HS-5 (cell line): ENCODE measurements at regions not wholly inside any gene's neighbourhood (a gene's known extent, or its start where the extent isn't known, plus 50 kb on each side); places are given as distances from the start of the nearest gene placed in this dataset.
"Not testable (repeated sequence)": the region's sequence is repeated elsewhere in the genome, so short reads cannot be mapped to it uniquely, and the experiment has no call there.

Experiments used
- DNase-seq: peaks from one replicate; pipeline ENCODE4 v3.0.0-alpha.2; 2012; ENCODE audit warnings: low read depth

- no peak for DNase-seq
These were observed 547.2 kb upstream of the TMEFF2 start for GRCh38 chr2:192741889-192742288.

GRCh38 chr2:192735447-192735846 is 540.7 kb upstream of the TMEFF2 start:
- DNase-seq = no peak

GRCh38 chr2:192729369-192729768 is 534.6 kb upstream of the TMEFF2 start:
- DNase-seq = no peak

GRCh38 chr2:192725991-192726390 is 531.3 kb upstream of the TMEFF2 start:
- no peak for DNase-seq

- DNase-seq = no peak
These were observed 524.9 kb upstream of the TMEFF2 start for GRCh38 chr2:192719629-192720028.

GRCh38 chr2:192718340-192718739 is 523.6 kb upstream of the TMEFF2 start:
- no peak for DNase-seq

- DNase-seq = peak; percentile 18
These were observed 506.2 kb upstream of the TMEFF2 start for GRCh38 chr2:192700934-192701333.

- no peak for DNase-seq
These were observed 503.1 kb upstream of the TMEFF2 start for GRCh38 chr2:192697880-192698279.

- DNase-seq = no peak
These were observed 502.1 kb upstream of the TMEFF2 start for GRCh38 chr2:192696857-192697256.

- no peak for DNase-seq
These were observed 492.3 kb upstream of the TMEFF2 start for GRCh38 chr2:192687015-192687414.

GRCh38 chr2:192682511-192682910 is 487.8 kb upstream of the TMEFF2 start:
- not testable (repeated sequence) for DNase-seq

GRCh38 chr2:192675681-192676080 is 480.9 kb upstream of the TMEFF2 start:
- DNase-seq = no peak

- peak; percentile 10 for DNase-seq
These were observed 474.9 kb upstream of the TMEFF2 start for GRCh38 chr2:192669505-192670091.

GRCh38 chr2:192660555-192660954 is 465.8 kb upstream of the TMEFF2 start:
- not testable (repeated sequence) for DNase-seq

GRCh38 chr2:192657362-192657761 is 462.6 kb upstream of the TMEFF2 start:
- no peak for DNase-seq

GRCh38 chr2:192655916-192656315 is 461.2 kb upstream of the TMEFF2 start:
- no peak for DNase-seq

- DNase-seq = no peak
These were observed 451.3 kb upstream of the TMEFF2 start for GRCh38 chr2:192645811-192646598.

- no peak for DNase-seq
These were observed 439.8 kb upstream of the TMEFF2 start for GRCh38 chr2:192634557-192634956.

- DNase-seq = no peak
These were observed 433.3 kb upstream of the TMEFF2 start for GRCh38 chr2:192628017-192628416.

- no peak for DNase-seq
These were observed 420.4 kb upstream of the TMEFF2 start for GRCh38 chr2:192615105-192615504.

GRCh38 chr2:192604295-192604694 is 409.6 kb upstream of the TMEFF2 start:
- DNase-seq = no peak

GRCh38 chr2:192598649-192599048 is 403.9 kb upstream of the TMEFF2 start:
- not testable (repeated sequence) for DNase-seq

GRCh38 chr2:192593561-192593960 is 398.8 kb upstream of the TMEFF2 start:
- no peak for DNase-seq

- no peak for DNase-seq
These were observed 396.9 kb upstream of the TMEFF2 start for GRCh38 chr2:192591617-192592016.
